IMR-90 (cell line): ENCODE measurements at regions not wholly inside any gene's neighbourhood (a gene's known extent, or its start where the extent isn't known, plus 50 kb on each side); places are given as distances from the start of the nearest gene placed in this dataset.

Experiments used
- ATAC-seq: fragments of 200-7000 bp; cut with Tn5 transposase; 2 replicates; pipeline ENCODE4 v1.9.1; 2020; ENCODE audit warnings: low read depth, mild to moderate bottlenecking, moderate library complexity
- BruUV-seq: library from RNA; stranded (reverse); fragments of 400-500 nt; replicated peaks from 2 replicates; lab custom pipeline; 2021; lab: Mats Ljungman, UMichigan
- CTCF ChIA-PET: fragments of 300-600 bp; formaldehyde crosslinking; extraction: SDS; loops from one replicate; lab custom pipeline; 2021; ENCODE audit warnings: antibody characterized with exemption; lab: Yijun Ruan, JAX
- POLR2A ChIA-PET: fragments of 300-600 bp; sonication (Branson Sonifier 250); formaldehyde crosslinking; loops from one replicate; lab custom pipeline; 2022; ENCODE audit warnings: antibody characterized with exemption; ENCODE audit not compliant: unreplicated experiment; lab: Charles Lee
- DNase-seq: peaks from one replicate; pipeline ENCODE4 v3.0.0; 2013
- H2AFZ ChIP-seq: replicated peaks from 2 replicates; pipeline ENCODE3; 2013; ENCODE audit warnings: low read length, mild to moderate bottlenecking; ENCODE audit not compliant: poor library complexity
- H2AK5ac ChIP-seq: 2 replicates; pipeline ENCODE4 v1.6.1; 2013; ENCODE audit warnings: low read depth, low read length, inconsistent platforms
- H2AK9ac ChIP-seq: replicated peaks from 2 replicates; pipeline ENCODE3; 2013; ENCODE audit warnings: mild to moderate bottlenecking, low read depth, low read length, moderate library complexity; ENCODE audit not compliant: poor library complexity
- H2BK120ac ChIP-seq: 2 replicates; pipeline ENCODE4 v1.6.1; 2013; ENCODE audit warnings: low read depth, low read length, inconsistent platforms
- H2BK15ac ChIP-seq: 3 replicates; pipeline ENCODE4 v1.6.1; 2013; ENCODE audit warnings: low read depth, low read length, inconsistent platforms
- H2BK20ac ChIP-seq: 2 replicates; pipeline ENCODE4 v1.6.1; 2013; ENCODE audit warnings: low read depth, mild to moderate bottlenecking, inconsistent platforms, low read length, moderate library complexity
- H2BK5ac ChIP-seq: 2 replicates; pipeline ENCODE4 v1.6.1; 2013; ENCODE audit warnings: mild to moderate bottlenecking, low read depth, low read length, inconsistent platforms; ENCODE audit not compliant: poor library complexity, severe bottlenecking
- H3K14ac ChIP-seq: replicated peaks from 2 replicates; pipeline ENCODE4 v1.6.1; 2013; ENCODE audit warnings: low read depth, low read length, inconsistent platforms
- H3K18ac ChIP-seq: 2 replicates; pipeline ENCODE4 v1.6.1; 2013; ENCODE audit warnings: low read depth, low read length, control low read depth
- H3K23ac ChIP-seq: 2 replicates; pipeline ENCODE4 v1.6.1; 2013; ENCODE audit warnings: low read depth, low read length, inconsistent platforms
- H3K27ac ChIP-seq: 2 replicates; pipeline ENCODE4 v1.5.1; 2013; ENCODE audit warnings: mild to moderate bottlenecking, control low read depth, low read length; ENCODE audit not compliant: insufficient read depth
- H3K27me3 ChIP-seq: 2 replicates; pipeline ENCODE4 v1.6.1; 2013; ENCODE audit warnings: low read length; ENCODE audit not compliant: control insufficient read depth, insufficient read depth
- H3K36me3 ChIP-seq: 2 replicates; pipeline ENCODE4 v1.6.1; 2013; ENCODE audit warnings: low read length, mixed read lengths; ENCODE audit not compliant: control insufficient read depth, insufficient read depth
- H3K4ac ChIP-seq: 2 replicates; pipeline ENCODE4 v1.6.1; 2013; ENCODE audit warnings: low read depth, low read length, inconsistent platforms
- H3K4me1 ChIP-seq: 2 replicates; pipeline ENCODE4 v1.6.1; 2013; ENCODE audit warnings: low read length, mixed read lengths; ENCODE audit not compliant: control insufficient read depth, insufficient read depth
- H3K4me2 ChIP-seq: 2 replicates; pipeline ENCODE4 v1.6.1; 2013; ENCODE audit warnings: low read depth, mild to moderate bottlenecking, control low read depth, low read length, moderate library complexity
- H3K4me3 ChIP-seq: 2 replicates; pipeline ENCODE4 v1.5.1; 2013; ENCODE audit warnings: low read depth, mild to moderate bottlenecking, control low read depth, low read length, moderate library complexity; ENCODE audit not compliant: insufficient read depth
- H3K56ac ChIP-seq: 2 replicates; pipeline ENCODE4 v1.6.1; 2013; ENCODE audit warnings: low read length, inconsistent platforms; ENCODE audit not compliant: insufficient read depth; ENCODE audit errors: extremely low read depth
- H3K79me1 ChIP-seq, 2 experiments: 2 replicates each; pipeline ENCODE4 v1.6.1; 2013; ENCODE audit warnings: low read length in 2 of 2, inconsistent platforms in 1 of 2, low read depth in 1 of 2
- H3K9ac ChIP-seq: 2 replicates; pipeline ENCODE4 v1.6.1; 2013; ENCODE audit warnings: low read depth, low read length, control low read depth
- H3K9me1 ChIP-seq: 2 replicates; pipeline ENCODE4 v1.6.1; 2013; ENCODE audit warnings: low read length, inconsistent platforms; ENCODE audit not compliant: insufficient read depth
- H3K9me3 ChIP-seq: 2 replicates; pipeline ENCODE4 v1.6.1; 2013; ENCODE audit warnings: low read length; ENCODE audit not compliant: control insufficient read depth, insufficient read depth
- H4K20me1 ChIP-seq: 2 replicates; pipeline ENCODE4 v1.6.1; 2013; ENCODE audit warnings: low read length, inconsistent platforms; ENCODE audit not compliant: insufficient read depth
- H4K5ac ChIP-seq: 2 replicates; pipeline ENCODE4 v1.6.1; 2013; ENCODE audit warnings: mild to moderate bottlenecking, low read depth, low read length, control low read depth
- H4K8ac ChIP-seq, 2 experiments: 2 replicates each; pipeline ENCODE4 v1.6.1; 2013; ENCODE audit warnings: low read depth in 2 of 2, low read length in 2 of 2, control low read depth in 1 of 2, inconsistent platforms in 1 of 2
- H4K91ac ChIP-seq: 2 replicates; pipeline ENCODE4 v1.6.1; 2013; ENCODE audit warnings: low read depth, low read length, inconsistent platforms; ENCODE audit not compliant: insufficient read depth
- BHLHE40 ChIP-seq: fragments of 150-350 bp; IDR thresholded peaks from 2 replicates; pipeline ENCODE4 v1.6.1; 2016; ENCODE audit warnings: mild to moderate bottlenecking, low read depth, low read length
- CEBPB ChIP-seq: IDR thresholded peaks from 2 replicates; pipeline ENCODE4 v1.6.1; 2012; ENCODE audit warnings: low read depth, low read length, improper control_type of control experiment
- CHD1 ChIP-seq: IDR thresholded peaks from 2 replicates; pipeline ENCODE4 v1.6.1; 2012; ENCODE audit warnings: low read depth, low read length, improper control_type of control experiment
- CTCF ChIP-seq: conservative IDR thresholded peaks from 2 replicates; pipeline ENCODE4 v1.5.1; 2012; ENCODE audit warnings: mild to moderate bottlenecking, low read depth, low read length, improper control_type of control experiment
- ELK1 ChIP-seq: fragments of 150-350 bp; IDR thresholded peaks from 2 replicates; pipeline ENCODE4 v1.6.1; 2016; ENCODE audit warnings: low read depth, mild to moderate bottlenecking, low read length, moderate library complexity, borderline replicate concordance
- FOS ChIP-seq: fragments of 150-350 bp; IDR thresholded peaks from 2 replicates; pipeline ENCODE4 v1.6.1; 2016; ENCODE audit warnings: low read depth, low read length
- MAFK ChIP-seq: IDR thresholded peaks from 2 replicates; pipeline ENCODE4 v1.6.1; 2012; ENCODE audit warnings: low read depth, low read length, improper control_type of control experiment
- MAZ ChIP-seq: IDR thresholded peaks from 2 replicates; pipeline ENCODE4 v1.6.1; 2012; ENCODE audit warnings: low read depth, mild to moderate bottlenecking, low read length, improper control_type of control experiment, moderate library complexity, borderline replicate concordance
- MXI1 ChIP-seq: IDR thresholded peaks from 2 replicates; pipeline ENCODE4 v1.6.1; 2012; ENCODE audit warnings: low read depth, mild to moderate bottlenecking, low read length, moderate library complexity, borderline replicate concordance
- NFE2L2 ChIP-seq: fragments of 150-350 bp; IDR thresholded peaks from 2 replicates; pipeline ENCODE4 v1.6.1; 2016; ENCODE audit warnings: low read depth, mild to moderate bottlenecking, low read length
- POLR2A ChIP-seq: IDR thresholded peaks from 2 replicates; pipeline ENCODE4 v1.6.1; 2012; ENCODE audit warnings: mild to moderate bottlenecking, low read depth, low read length
- RAD21 ChIP-seq: IDR thresholded peaks from 2 replicates; pipeline ENCODE4 v1.6.1; 2012; ENCODE audit warnings: low read length, improper control_type of control experiment
- RCOR1 ChIP-seq: IDR thresholded peaks from 2 replicates; pipeline ENCODE4 v1.6.1; 2012; ENCODE audit warnings: mild to moderate bottlenecking, low read length, improper control_type of control experiment; ENCODE audit not compliant: insufficient replicate concordance
- RFX5 ChIP-seq: IDR thresholded peaks from 2 replicates; pipeline ENCODE4 v1.8.0; 2012; ENCODE audit warnings: low read depth, mild to moderate bottlenecking, low read length, moderate library complexity
- SMC3 ChIP-seq: fragments of 150-350 bp; IDR thresholded peaks from 2 replicates; pipeline ENCODE4 v1.6.1; 2016; ENCODE audit warnings: low read depth, mild to moderate bottlenecking, antibody characterized with exemption, low read length, moderate library complexity
- USF2 ChIP-seq: fragments of 150-350 bp; IDR thresholded peaks from 2 replicates; pipeline ENCODE4 v1.6.1; 2017; ENCODE audit warnings: mild to moderate bottlenecking, antibody characterized with exemption, low read length, low read depth
- WGBS, 2 experiments: methylation state at CpG; one replicate each; pipeline versions ENCODE4 v1.1.5 to v1.1.7; 2013; ENCODE audit warnings: missing lambda C conversion rate in 2 of 2; ENCODE audit not compliant: insufficient read length in 1 of 2; ENCODE audit errors: extremely low coverage in 2 of 2; 5-methylcytosine and 5-hydroxymethylcytosine counted together
- dilution Hi-C: fragments of 300-500 bp; cut with HindIII; formaldehyde crosslinking; loops from one replicate; pipeline ENCODE4 v1.14.3; 2018; ENCODE audit warnings: low sequenced_read_pairs; ENCODE audit not compliant: unreplicated experiment
- in situ Hi-C: fragments of 300-500 bp; cut with MboI; formaldehyde crosslinking; loops from 3 replicates; pipeline ENCODE4 v1.14.3; 2019; ENCODE audit warnings: low sequenced_read_pairs, inconsistent platforms, mixed read lengths
- intact Hi-C: fragments of 100-400 bp; cut with micrococcal nuclease; formaldehyde crosslinking; loops from 2 replicates; pipeline ENCODE4 v1.10.0; 2022

DNA sequence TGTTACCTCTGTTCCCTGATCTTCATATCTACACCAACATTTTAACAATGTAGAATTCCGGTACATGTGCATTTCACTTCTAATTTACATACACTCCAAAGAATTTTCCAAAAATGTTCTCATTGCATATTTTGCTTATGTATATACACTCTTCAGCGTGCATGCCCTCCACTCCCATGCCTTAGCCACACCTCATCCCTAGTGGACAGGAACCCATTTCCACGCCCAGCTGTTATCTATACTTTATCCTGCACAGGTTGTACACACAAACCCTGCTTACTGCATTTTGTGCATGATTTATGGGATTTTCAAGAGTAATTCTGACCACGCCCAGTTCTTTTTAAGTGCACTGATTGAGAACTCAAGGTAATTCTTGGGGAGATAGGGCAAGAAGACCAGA, 102.4 kb downstream of the TFAP2C start:
- Histone ChIP-seq H3K23ac (no peak overlapping the region), H4K20me1 (no peaks in the 10 kb centered on the region), H4K8ac (no peak overlapping the region), H3K9ac (no peak overlapping the region), H3K27me3 (peaks cover 7% of the 10 kb centered on the region), H3K4ac (no peak overlapping the region), H3K18ac (no peak overlapping the region), H2BK5ac (no peak overlapping the region), H4K91ac (no peak overlapping the region), H3K9me1 (no peaks in the 10 kb centered on the region), H3K9me3 (0 out of 2 replicates have a peak, but pooled peaks cover 3% of the 10 kb centered on the region), H3K4me2 (no peak overlapping the region), H3K79me1 (no peaks in the 10 kb centered on the region), H3K56ac (no peak overlapping the region), H3K14ac (no peak overlapping the region), H3K4me3 (no peak overlapping the region), H2AFZ (no peak overlapping the region), H2BK120ac (no peak overlapping the region), H3K36me3 (no peaks in the 10 kb centered on the region), H2AK5ac (no peak overlapping the region), H3K4me1 (no peaks in the 10 kb centered on the region), H3K27ac (no peak overlapping the region), H4K5ac (no peak overlapping the region), H2BK15ac (no peak overlapping the region), H2AK9ac (no peak overlapping the region), H2BK20ac (no peak overlapping the region)
- in situ Hi-C loops (no loop called here), intact Hi-C loops (no loop called here), dilution Hi-C loops (no loop called here)
- DNase-seq (no peak), ATAC-seq (no peak)
- TF ChIP-seq RAD21 = no peak
- no peak for TF ChIP-seq POLR2A
- no peak for TF ChIP-seq USF2
- no peak for TF ChIP-seq FOS
- no peak for TF ChIP-seq CHD1
- no peak for TF ChIP-seq RFX5
- TF ChIP-seq BHLHE40 = no peak
- TF ChIP-seq MAZ = no peak
- no peak for TF ChIP-seq RCOR1
- no peak for TF ChIP-seq MAFK
- no peak for TF ChIP-seq MXI1
- TF ChIP-seq SMC3 = no peak
- TF ChIP-seq ELK1 = no peak
- TF ChIP-seq CEBPB = no peak
- TF ChIP-seq CTCF = no peak
- TF ChIP-seq NFE2L2 = no peak
- no TSS peak for BruUV-seq
- POLR2A ChIA-PET = no interaction called here
- 100% methylated on average over 1 of the region's 4 CpGs; no CpG with 5 or more reads in 1 of the 2 experiments for WGBS, 2 experiments
- CTCF ChIA-PET = no interaction called here
